Fibroblast of villous mesenchyme (primary cell): ENCODE measurements at regions not wholly inside any gene's neighbourhood (a gene's known extent, or its start where the extent isn't known, plus 50 kb on each side); places are given as distances from the start of the nearest gene placed in this dataset.

Experiments
- DNase-seq: peaks from one replicate; pipeline ENCODE4 v3.0.0-alpha.2; 2010; ENCODE audit warnings: low read depth
- H3K4me3 ChIP-seq: 2 replicates; pipeline ENCODE4 v1.5.1; 2011; ENCODE audit warnings: low read depth, mild to moderate bottlenecking, low read length
- TF ChIP-seq, protein P1 (sequence below): IDR thresholded peaks from 2 replicates; pipeline ENCODE4 v1.5.1; 2012; ENCODE audit warnings: low read depth, mild to moderate bottlenecking, low read length; ENCODE audit not compliant: insufficient read depth

GRCh38 chr11:45597097-45597496, 68.3 kb downstream of the CHST1 start:
- H3K4me3 ChIP-seq: no peak overlapping the region
- DNase-seq: no peak
- TF ChIP-seq, protein P1, sequence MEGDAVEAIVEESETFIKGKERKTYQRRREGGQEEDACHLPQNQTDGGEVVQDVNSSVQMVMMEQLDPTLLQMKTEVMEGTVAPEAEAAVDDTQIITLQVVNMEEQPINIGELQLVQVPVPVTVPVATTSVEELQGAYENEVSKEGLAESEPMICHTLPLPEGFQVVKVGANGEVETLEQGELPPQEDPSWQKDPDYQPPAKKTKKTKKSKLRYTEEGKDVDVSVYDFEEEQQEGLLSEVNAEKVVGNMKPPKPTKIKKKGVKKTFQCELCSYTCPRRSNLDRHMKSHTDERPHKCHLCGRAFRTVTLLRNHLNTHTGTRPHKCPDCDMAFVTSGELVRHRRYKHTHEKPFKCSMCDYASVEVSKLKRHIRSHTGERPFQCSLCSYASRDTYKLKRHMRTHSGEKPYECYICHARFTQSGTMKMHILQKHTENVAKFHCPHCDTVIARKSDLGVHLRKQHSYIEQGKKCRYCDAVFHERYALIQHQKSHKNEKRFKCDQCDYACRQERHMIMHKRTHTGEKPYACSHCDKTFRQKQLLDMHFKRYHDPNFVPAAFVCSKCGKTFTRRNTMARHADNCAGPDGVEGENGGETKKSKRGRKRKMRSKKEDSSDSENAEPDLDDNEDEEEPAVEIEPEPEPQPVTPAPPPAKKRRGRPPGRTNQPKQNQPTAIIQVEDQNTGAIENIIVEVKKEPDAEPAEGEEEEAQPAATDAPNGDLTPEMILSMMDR: no peak

DNA sequence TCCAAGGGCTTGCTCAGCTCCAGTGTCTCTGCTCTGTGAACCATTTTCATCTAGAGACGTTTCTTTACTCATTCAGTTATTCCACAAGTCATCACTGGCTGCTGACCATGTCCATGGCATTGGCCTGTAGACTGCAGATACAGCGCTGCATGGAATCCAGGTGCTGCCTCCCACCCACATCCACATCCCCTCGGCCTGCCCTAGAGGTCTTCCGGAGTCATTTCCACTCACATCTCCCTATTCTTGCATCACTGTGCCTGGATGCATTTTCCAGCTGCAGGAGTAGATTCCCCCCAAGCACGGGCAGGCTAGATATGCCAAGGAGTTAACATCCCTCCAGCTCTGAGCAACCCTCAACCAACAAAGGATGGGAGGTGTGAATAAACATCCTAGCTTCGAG, 68.9 kb downstream of the CHST1 start:
- TF ChIP-seq, protein P1: no peak
- no peak overlapping the region for H3K4me3 ChIP-seq

DNA sequence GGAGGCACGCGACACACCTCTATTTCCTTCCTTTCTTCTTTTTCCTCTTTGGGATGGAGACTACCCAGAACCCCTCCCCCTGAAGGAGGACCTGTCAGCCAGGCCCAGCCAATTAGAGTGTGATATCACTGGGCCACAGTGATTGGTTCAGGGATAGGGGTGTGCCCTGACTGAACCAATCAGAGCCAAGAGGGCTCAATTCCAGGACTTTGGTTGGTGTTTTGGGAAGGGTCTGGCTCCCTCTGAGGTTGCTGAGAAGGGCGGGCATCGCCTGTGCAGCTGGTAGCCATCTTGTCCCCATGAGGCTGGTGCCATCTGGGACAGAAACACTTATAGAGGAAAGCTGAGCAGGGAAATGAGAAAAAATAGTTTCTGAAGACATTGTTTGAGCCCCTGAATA, 71.4 kb downstream of the CHST1 start:
- H3K4me3 ChIP-seq: no peak overlapping the region
- TF ChIP-seq, protein P1: no peak
- no peak for DNase-seq

More for the DNA sequence above, 68.9 kb downstream of the CHST1 start:
- no peak for DNase-seq

DNA sequence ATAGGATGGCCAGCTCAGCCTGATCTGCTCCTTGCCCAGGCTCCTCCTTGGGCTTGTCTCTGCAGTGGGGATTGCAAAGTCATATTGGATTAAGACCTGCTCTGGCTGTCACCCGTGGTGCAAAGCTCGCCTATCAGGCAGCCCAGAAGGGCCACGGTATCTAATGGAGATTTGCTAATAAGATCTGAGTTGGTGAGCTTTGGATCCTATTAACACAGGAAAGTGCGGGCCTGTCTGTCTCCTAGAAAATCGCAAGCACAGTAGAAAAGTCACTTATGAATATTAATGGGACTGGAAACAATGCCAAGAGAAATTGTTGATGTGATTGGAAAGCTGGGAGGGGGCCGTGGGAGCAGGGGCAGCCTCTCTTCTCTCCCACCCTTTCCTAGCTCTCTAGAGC, 72.8 kb downstream of the CHST1 start:
- TF ChIP-seq, protein P1: no peak
- no peak overlapping the region for H3K4me3 ChIP-seq
- no peak for DNase-seq

DNA sequence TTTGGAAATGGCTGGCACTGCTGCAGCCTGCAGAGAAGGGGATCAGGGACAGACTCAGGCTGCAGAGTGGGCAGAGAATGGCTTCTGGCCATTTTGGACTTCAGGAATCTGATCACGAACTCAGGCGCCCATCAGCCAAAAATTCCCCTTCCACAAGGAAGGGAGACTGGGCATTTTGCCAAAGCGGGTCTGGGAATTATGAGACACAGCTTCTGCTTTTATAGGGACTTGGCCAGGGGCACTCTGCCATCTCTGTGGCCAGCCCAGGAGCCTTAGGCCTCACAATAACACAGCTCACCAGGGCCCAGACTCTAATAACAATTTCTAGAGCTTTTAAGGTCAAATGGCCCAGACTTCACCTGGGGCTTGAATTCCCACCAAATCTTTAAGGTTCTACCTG, 74.7 kb downstream of the CHST1 start:
- DNase-seq: no peak
- TF ChIP-seq, protein P1: no peak
- no peak overlapping the region for H3K4me3 ChIP-seq

DNA sequence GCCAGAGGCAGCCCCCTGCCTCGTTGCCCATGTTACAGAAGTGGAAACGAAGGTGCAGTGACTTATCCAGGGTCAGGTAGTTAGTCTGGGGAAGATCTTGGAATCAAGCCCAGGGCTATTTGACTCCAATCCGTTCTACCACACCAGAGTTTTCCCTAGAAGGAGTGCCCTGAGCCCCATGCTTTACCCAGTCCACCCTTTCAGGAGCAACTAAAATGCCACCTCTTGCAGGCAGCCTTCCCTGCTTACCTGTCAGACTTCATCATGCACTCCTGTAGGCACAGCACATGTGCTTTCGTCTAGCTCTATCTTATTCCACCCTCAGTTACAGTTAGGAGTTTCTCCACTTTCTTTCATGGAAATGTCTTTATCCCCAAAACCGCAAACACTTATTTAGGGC, 80.2 kb downstream of the CHST1 start:
- TF ChIP-seq, protein P1: no peak
- no peak overlapping the region for H3K4me3 ChIP-seq
- DNase-seq: no peak

DNA sequence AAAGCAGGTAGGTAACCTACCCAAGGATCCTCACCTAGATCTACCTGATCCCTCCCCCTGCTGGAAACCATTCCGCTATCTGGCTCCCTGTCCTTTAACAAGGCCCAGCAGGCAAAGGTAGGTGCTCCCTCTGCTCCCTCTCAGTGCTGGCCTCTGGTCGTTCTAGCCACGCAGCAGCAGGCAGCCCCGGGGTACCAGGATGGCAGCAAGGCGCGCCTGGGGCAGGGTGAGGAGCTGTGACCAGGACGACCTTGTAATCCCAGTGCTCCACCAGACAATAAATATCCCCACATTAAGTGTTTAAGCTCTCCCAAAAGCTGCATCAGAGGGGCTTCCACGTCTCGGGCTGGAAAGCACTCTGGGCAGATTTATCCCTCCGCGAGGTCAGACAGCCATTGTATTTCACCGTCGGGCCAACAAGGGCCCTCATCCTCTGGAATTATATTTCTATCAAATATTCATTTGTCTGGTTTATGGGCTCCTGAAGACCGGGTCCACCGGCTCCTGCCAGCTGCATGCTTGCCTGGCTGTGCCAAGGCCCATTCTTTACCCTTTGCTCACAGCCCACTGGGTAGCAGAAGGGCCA, 81.3 kb downstream of the CHST1 start:
- no peak for DNase-seq
- TF ChIP-seq, protein P1: no peak

More for the DNA sequence above, 81.3 kb downstream of the CHST1 start:
- H3K4me3 ChIP-seq: no peak overlapping the region
